GM19397 (cell line): ENCODE measurements at regions not wholly inside any gene's neighbourhood (a gene's known extent, or its start where the extent isn't known, plus 50 kb on each side); places are given as distances from the start of the nearest gene placed in this dataset.

Experiments used
- ATAC-seq: cut with Tn5 transposase; IDR thresholded peaks from one replicate; pipeline ENCODE4 v1.9.1; 2021; ENCODE audit warnings: mild to moderate bottlenecking, moderate library complexity; ENCODE audit not compliant: unreplicated experiment

GRCh38 chr7:22627136-22627535, 99.9 kb upstream of the IL6 start:
- no peak for ATAC-seq

- ATAC-seq = no peak
Observed at GRCh38 chr7:22625251-22625650, 101.7 kb upstream of the IL6 start.

DNA sequence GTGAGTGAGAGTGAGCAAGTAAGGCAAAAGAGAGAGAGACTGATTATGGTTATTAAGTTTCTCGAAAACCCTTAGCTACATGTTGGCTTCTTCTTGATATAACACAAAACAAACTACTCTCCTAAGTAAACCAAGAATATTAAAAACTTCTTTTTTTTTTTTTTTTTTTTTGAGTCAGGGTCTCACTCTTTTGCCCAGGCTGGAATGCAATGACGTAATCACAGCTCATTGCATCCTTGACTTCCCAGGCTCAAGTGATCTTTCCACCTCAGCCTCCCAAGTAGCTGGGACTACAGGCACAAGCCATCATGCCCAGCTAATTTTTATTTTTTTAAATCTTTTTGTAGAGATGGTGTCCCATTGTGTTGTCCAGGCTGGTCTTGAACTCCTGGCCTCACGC, 102.2 kb upstream of the IL6 start:
- no peak for ATAC-seq

DNA sequence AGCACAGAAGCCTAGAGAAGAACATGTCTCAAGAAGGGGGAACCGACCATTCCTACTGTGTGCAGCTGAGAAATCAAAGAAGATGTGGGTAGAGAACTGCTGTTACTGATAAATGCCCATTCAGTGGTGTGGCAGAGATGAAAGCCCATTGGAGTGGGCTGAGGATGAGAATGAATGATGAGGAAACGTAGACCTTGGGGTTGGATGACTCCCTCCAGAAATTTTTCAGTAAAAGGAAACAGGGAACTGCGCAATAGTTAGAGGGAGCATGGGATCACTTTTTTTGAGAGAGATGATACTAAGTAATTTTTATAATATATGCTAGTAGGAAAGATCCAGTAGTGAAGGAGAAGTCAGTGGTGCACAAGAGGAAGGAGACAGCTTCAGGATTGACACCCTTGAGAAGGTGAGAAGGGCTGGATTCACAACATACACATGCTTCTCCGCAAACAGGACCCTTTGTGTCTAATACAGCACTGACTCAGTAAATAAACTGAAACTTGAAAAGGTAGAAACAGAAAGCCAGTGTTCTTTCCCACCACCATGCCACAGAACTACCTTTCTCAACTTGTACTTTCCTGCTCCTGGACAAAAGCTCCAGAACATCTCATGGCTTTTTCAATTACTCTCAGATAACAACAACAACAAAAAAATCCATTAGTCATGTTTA, 104.7 kb upstream of the IL6 start:
- ATAC-seq = no peak

DNA sequence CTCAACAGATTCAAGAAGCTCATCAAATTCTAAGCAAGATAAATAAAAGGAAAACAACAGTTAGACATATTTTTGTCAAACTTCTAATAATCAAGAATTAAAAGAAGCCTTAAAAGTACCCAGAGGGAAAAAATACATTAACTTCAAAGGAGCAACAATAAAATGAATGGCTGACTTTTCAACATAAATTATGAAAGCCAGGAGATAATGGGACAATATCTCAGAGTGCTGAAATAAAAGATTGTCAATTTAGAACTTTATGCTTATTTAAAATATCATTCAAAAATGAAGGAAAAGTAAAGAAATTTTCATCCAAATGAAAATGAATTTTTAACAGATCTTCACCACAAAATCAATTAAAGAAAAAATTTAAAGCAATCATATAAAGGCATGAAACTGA, 108.5 kb upstream of the IL6 start:
- no peak for ATAC-seq

DNA sequence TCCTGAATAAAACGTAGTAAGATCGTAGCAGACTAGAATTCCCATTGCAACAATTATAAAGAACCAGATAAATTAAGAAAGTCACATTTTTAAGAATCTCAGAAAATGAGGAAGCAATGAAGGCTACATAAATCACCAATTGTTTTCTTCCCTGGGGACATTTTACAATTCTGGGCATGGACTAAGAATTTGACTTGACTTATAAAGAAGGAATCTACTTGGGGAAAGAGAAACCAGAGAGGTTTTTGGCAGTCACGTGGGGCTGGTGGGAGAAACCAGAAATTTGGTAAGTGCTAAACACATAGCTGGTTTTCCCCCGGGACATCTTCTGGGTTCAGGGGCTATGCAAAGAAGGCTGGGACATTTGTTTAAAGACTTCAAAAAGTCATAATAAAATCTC, 109.8 kb upstream of the IL6 start:
- ATAC-seq = no peak

DNA sequence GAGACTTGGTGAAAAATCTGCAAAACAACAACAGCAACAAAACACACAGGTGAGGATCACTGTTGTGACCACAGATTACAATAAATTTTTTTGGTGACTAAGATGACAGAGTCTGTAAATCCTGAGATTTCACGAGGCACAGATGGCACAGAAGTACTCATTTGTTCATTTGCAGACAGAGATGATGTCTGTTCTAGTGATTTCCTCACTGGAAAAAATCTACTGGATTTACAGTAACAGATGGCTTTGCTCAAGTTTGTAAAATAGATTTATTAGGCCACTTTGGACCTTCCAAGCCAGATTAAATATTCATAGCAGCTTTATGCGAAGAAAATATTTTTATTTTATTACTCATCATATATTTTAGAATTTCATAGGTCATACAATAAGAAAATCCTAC, 113.5 kb upstream of the IL6 start:
- no peak for ATAC-seq

- ATAC-seq = no peak
Observed at GRCh38 chr7:22612776-22613175, 112.8 kb upstream of the STEAP1B start.

- no peak for ATAC-seq
Observed at GRCh38 chr7:22611758-22612079, 111.7 kb upstream of the STEAP1B start.

DNA sequence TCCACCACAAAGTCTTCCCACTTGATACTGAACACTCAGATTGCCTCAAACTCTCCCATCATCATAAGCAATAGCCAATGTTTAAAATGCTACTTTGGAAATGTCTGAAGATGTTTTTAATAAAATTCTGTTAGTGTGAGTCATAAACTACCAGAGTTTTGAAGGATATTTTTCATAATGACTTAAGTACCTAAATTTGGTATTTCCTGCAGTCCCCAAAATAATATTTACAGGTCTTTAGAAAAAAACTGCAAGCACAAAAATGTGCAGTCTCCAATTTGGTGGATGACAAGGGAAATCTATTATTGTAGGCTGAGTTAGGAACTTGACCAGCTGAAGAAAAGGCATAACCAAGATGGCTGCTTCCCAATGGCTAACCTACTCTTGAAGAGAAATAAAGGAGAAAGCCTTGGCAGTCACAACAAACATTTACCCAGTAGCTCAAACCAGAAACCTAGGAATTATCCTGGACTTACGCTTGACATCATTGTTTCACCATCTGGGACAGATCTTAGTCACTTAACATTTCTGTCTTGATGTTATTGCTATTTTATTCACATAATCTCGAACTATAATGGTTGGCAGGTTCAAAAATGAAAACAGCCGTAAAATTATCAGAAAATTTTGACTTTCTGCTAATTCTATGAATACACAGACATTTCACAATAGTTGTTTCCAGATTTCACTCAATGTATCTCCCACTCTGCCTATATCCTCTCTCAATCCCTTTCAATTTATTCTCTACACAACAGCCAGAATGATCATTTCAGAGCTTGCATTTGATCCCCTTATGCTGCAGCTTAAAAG, 111.2 kb upstream of the STEAP1B start:
- no peak for ATAC-seq

DNA sequence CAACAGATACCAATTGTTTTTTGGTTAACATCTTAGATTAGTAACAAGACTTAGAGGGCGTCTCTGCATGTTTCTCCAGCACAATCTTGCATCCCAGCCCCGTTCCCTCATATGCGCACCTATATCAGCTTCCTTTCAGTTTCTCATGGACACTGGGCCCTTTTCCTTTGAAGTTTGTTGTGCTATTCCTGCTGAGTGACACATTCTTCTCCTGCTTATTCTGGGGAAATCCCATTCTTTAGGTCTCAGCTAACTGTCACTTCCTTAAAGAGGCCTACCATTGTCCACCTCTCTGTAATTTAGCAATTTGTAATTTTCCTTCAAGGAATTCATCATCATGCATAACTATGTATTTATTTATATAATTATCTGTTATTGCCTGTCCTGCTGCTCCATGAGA, 110.3 kb upstream of the STEAP1B start:
- ATAC-seq = no peak

DNA sequence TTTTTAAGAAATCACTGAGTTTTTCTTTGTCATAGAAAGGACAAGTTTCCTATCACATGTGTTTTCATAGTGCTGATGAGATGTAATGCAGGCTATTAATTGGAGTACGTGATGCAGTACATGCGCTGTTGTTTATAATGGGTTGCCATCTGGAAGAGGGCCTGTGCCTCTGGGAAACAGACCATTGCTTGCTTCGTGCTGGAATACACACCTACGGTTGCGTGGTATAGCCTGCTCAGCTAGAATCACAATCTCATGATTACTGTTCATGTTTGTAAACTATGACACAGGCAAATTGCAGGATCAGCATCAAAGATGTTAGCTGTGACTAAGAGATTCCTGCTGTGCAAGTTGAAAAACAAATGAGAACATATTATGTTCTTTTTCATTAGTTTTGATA, 107.2 kb upstream of the STEAP1B start:
- ATAC-seq = no peak

- no peak for ATAC-seq
Observed at GRCh38 chr7:22604246-22604645, 104.3 kb upstream of the STEAP1B start.

- ATAC-seq = no peak
Observed at GRCh38 chr7:22601812-22602565, 102.0 kb upstream of the STEAP1B start.

DNA sequence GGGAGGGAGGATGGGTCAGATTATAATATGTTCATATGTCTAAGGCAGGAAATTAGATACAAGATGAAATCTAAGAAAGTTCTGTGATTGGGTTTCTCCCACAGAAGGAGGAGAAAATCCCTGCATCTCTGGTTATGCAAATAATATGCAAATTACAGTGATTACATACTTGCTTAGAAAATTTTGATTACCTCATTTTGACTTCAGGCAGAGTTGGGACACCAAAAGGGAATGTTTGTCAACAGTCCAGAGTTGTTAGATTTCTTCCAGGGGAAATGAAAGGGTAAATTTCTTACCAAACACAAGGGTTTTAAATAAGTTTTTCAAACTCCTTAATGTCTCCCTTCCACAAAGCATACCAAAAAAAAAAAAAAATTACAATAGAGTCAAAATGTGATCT, 101.4 kb upstream of the STEAP1B start:
- no peak for ATAC-seq

- no peak for ATAC-seq
Observed at GRCh38 chr7:22601003-22601402, 101.0 kb upstream of the STEAP1B start.

- no peak for ATAC-seq
Observed at GRCh38 chr7:22598318-22598920, 98.4 kb upstream of the STEAP1B start.

GRCh38 chr7:22597844-22598243, 97.9 kb upstream of the STEAP1B start:
- no peak for ATAC-seq

GRCh38 chr7:22596763-22597400, 96.9 kb upstream of the STEAP1B start:
- no peak for ATAC-seq

DNA sequence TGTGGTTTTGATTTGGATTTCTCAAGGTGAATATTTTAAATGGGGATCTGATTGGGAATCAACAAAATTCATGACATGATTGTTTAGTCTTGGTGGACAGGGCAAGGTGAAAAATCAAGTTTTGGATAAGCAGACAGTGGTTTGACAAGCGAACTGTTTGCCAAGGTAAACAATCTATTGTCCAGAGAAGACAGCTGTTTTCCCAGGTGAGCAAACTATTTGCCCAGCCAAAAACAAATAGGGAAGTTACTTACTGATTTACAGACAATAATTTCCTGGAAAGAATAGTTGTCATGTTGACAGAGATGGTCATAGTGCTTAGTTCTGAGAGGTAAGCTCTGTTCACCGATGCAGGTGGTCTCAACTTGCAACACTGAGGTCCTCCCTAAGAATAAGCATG, 94.0 kb upstream of the STEAP1B start:
- ATAC-seq = no peak

- ATAC-seq = no peak
Observed at GRCh38 chr7:22591271-22591670, 91.3 kb upstream of the STEAP1B start.
